Keratinocyte (primary cell): ENCODE measurements at regions not wholly inside any gene's neighbourhood (a gene's known extent, or its start where the extent isn't known, plus 50 kb on each side); places are given as distances from the start of the nearest gene placed in this dataset.

Experiments used
- DNase-seq: peaks from one replicate; pipeline ENCODE4 v3.0.0-alpha.2; 2011; ENCODE audit warnings: low read depth, missing footprints, low spot score
- FAIRE-seq: peaks from 2 replicates; lab custom pipeline; 2011; peaks lifted over from hg19 to GRCh38; lab: Jason Lieb, UNC
- H2AFZ ChIP-seq: 2 replicates; pipeline ENCODE4 v1.6.0; 2012; ENCODE audit warnings: low read length, control low read depth, inconsistent platforms; ENCODE audit not compliant: control insufficient read depth
- H3K27ac ChIP-seq: 2 replicates; pipeline ENCODE4 v1.5.1; 2011; ENCODE audit warnings: low read length; ENCODE audit not compliant: control insufficient read depth, insufficient read depth
- H3K27me3 ChIP-seq: 3 replicates; pipeline ENCODE4 v1.6.0; 2011; ENCODE audit warnings: low read length; ENCODE audit not compliant: control insufficient read depth, insufficient read depth; ENCODE audit errors: extremely low read depth
- H3K36me3 ChIP-seq, 2 experiments: 2 replicates in 1 of 2; 3 replicates in 1 of 2; pipeline ENCODE4 v1.5.1; 2011; ENCODE audit warnings: low read length in 2 of 2, mild to moderate bottlenecking in 1 of 2; ENCODE audit not compliant: control insufficient read depth in 2 of 2, insufficient read depth in 2 of 2; ENCODE audit errors: extremely low read depth in 1 of 2
- H3K4me1 ChIP-seq: 3 replicates; pipeline ENCODE4 v1.5.1; 2011; ENCODE audit warnings: low read length; ENCODE audit not compliant: control insufficient read depth, insufficient read depth; ENCODE audit errors: extremely low read depth
- H3K4me2 ChIP-seq: 3 replicates; pipeline ENCODE4 v1.6.0; 2011; ENCODE audit warnings: low read depth, low read length; ENCODE audit not compliant: control insufficient read depth, insufficient read depth; ENCODE audit errors: extremely low read depth
- H3K4me3 ChIP-seq, 3 experiments: fragments of 200-600 bp in 1 of 3; sonication (generic) in 1 of 3; 2 replicates in 2 of 3; 3 replicates in 1 of 3; pipeline ENCODE4 v1.5.1; 2011 to 2016; ENCODE audit warnings: low read length in 3 of 3, mild to moderate bottlenecking in 3 of 3, control low read depth in 2 of 3, inconsistent platforms in 1 of 3, low read depth in 1 of 3, mixed read lengths in 1 of 3, mixed run types in 1 of 3, moderate library complexity in 1 of 3; ENCODE audit not compliant: control insufficient read depth in 2 of 3, insufficient read depth in 2 of 3; ENCODE audit errors: extremely low read depth in 1 of 3
- H3K79me2 ChIP-seq: 2 replicates; pipeline ENCODE4 v1.6.0; 2012; ENCODE audit warnings: low read length; ENCODE audit not compliant: control insufficient read depth, insufficient read depth
- H3K9ac ChIP-seq: 3 replicates; pipeline ENCODE4 v1.6.0; 2011; ENCODE audit warnings: low read length; ENCODE audit not compliant: control insufficient read depth, insufficient read depth; ENCODE audit errors: extremely low read depth
- H3K9me1 ChIP-seq: 3 replicates; pipeline ENCODE4 v1.6.0; 2011; ENCODE audit warnings: low read length; ENCODE audit not compliant: control insufficient read depth, insufficient read depth; ENCODE audit errors: extremely low read depth
- H3K9me3 ChIP-seq: 2 replicates; pipeline ENCODE4 v1.5.1; 2012; ENCODE audit warnings: low read depth, low read length; ENCODE audit not compliant: control insufficient read depth
- H4K20me1 ChIP-seq: 3 replicates; pipeline ENCODE4 v1.6.0; 2011; ENCODE audit warnings: low read length; ENCODE audit not compliant: control insufficient read depth, insufficient read depth; ENCODE audit errors: extremely low read depth
- EZH2 ChIP-seq: IDR thresholded peaks from one replicate; pipeline ENCODE4 v1.6.1; 2012; ENCODE audit warnings: inconsistent platforms, mild to moderate bottlenecking, low read length, moderate library complexity
- dilution Hi-C: fragments of 300-500 bp; cut with MboI; formaldehyde crosslinking; loops from one replicate; pipeline ENCODE4 v1.7.0; 2020; ENCODE audit warnings: low sequenced_read_pairs; ENCODE audit not compliant: extremely low pct_ligation_motif_present
- TF ChIP-seq, protein P1 (sequence below), 3 experiments: IDR thresholded peaks in 1 of 3; conservative IDR thresholded peaks in 1 of 3; optimal IDR thresholded peaks in 1 of 3; 2 replicates in 2 of 3; 3 replicates in 1 of 3; pipeline versions ENCODE3 to v1.5.1; 2011; ENCODE audit warnings: low read length in 3 of 3, mild to moderate bottlenecking in 3 of 3, moderate library complexity in 2 of 3, control low read depth in 1 of 3, inconsistent platforms in 1 of 3; ENCODE audit not compliant: insufficient read depth in 2 of 3; ENCODE audit errors: extremely low read depth in 1 of 3

GRCh38 chr22:47631571-47632102 lies 869.2 kb downstream of the TBC1D22A start:
- Histone ChIP-seq H3K79me2 (peaks cover 35% of the 10 kb centered on the region), H3K27ac (peak overlapping the region; percentile 80), H3K4me3 (peak overlapping the region; percentile 60 to 76 (median 72)), H3K36me3 (peaks cover 5 to 19% of the 10 kb centered on the region in 2 experiments), H4K20me1 (no peaks in the 10 kb centered on the region), H3K9ac (peak overlapping the region; percentile 76), H3K27me3 (no peaks in the 10 kb centered on the region), H3K4me2 (peak overlapping the region; percentile 92), H3K4me1 (peaks cover 14% of the 10 kb centered on the region), H3K9me3 (no peaks in the 10 kb centered on the region), H2AFZ (peak overlapping the region; percentile 90), H3K9me1 (no peaks in the 10 kb centered on the region)
- no peak for TF ChIP-seq EZH2
- TF ChIP-seq, protein P1, sequence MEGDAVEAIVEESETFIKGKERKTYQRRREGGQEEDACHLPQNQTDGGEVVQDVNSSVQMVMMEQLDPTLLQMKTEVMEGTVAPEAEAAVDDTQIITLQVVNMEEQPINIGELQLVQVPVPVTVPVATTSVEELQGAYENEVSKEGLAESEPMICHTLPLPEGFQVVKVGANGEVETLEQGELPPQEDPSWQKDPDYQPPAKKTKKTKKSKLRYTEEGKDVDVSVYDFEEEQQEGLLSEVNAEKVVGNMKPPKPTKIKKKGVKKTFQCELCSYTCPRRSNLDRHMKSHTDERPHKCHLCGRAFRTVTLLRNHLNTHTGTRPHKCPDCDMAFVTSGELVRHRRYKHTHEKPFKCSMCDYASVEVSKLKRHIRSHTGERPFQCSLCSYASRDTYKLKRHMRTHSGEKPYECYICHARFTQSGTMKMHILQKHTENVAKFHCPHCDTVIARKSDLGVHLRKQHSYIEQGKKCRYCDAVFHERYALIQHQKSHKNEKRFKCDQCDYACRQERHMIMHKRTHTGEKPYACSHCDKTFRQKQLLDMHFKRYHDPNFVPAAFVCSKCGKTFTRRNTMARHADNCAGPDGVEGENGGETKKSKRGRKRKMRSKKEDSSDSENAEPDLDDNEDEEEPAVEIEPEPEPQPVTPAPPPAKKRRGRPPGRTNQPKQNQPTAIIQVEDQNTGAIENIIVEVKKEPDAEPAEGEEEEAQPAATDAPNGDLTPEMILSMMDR (optimal IDR thresholded peaks at IDR 0.05 in 1 of 3, IDR thresholded peaks at IDR 0.05 in 1 of 3, conservative IDR thresholded peaks at IDR 0.05 in 1 of 3; ENCODE audit: extremely low read depth in 1 of 3, insufficient read depth in 2 of 3, low read length in 3 of 3) = no peak
- dilution Hi-C loops = no loop called here
- FAIRE-seq (peak; percentile 78), DNase-seq (peak; percentile 77)

DNA sequence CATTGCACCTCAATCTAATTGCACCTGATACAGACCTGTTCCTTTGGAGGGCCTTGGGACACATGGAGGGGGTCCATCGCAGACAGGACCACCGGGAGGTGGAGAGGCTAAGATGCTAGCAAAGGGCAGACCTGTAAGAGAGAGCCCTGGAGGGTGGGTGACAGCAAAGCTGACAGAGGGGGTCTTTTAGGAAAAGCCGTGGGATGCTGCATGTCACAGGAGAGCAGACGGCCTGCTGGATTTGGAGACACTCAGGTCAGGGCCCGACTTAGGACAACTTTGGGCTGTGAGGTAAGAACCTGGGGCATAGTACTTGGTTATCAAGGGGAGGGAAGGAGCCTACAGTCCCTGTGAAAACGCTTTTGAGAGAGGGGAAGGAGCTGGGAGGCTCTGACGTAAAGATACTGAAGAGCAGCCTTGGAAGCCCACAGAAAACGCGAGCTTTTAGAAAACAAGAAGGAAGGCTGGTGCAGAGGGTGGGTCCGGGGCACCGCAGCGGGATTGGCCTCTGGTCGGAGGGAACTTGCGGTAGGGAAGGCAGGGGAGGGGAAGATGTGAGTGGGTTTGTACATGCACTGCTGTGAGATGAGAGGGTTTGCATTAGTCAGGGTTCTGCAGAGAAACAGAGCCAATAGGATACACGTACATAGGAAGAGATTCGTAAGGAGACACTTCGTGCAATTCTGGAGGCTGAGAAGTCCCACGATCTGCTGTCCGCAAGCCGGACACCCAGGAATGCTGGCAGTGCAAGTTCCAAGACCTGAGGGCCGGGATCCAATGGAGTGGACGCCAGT lies 868.5 kb downstream of the TBC1D22A start:
- Histone ChIP-seq H3K4me3 (peak overlapping the region in 2 of 3 experiments; percentile 60 to 76), H3K9me3 (no peaks in the 10 kb centered on the region), H3K79me2 (peaks cover 33% of the 10 kb centered on the region), H3K9ac (peak overlapping the region; percentile 76), H3K4me1 (peaks cover 14% of the 10 kb centered on the region), H2AFZ (peak overlapping the region; percentile 90), H3K4me2 (peak overlapping the region; percentile 92), H3K9me1 (no peaks in the 10 kb centered on the region), H3K27ac (peak overlapping the region; percentile 80), H4K20me1 (no peaks in the 10 kb centered on the region), H3K36me3 (peaks cover 0 to 13% of the 10 kb centered on the region in 2 experiments), H3K27me3 (no peaks in the 10 kb centered on the region)
- dilution Hi-C loops = no loop called here
- FAIRE-seq (no peak), DNase-seq (no peak)
- TF ChIP-seq, protein P1 (optimal IDR thresholded peaks at IDR 0.05 in 1 of 3, IDR thresholded peaks at IDR 0.05 in 1 of 3, conservative IDR thresholded peaks at IDR 0.05 in 1 of 3; ENCODE audit: extremely low read depth in 1 of 3, insufficient read depth in 2 of 3, low read length in 3 of 3) = no peak
- no peak for TF ChIP-seq EZH2
